MM.1S (cell line): ENCODE measurements at regions not wholly inside any gene's neighbourhood (a gene's known extent, or its start where the extent isn't known, plus 50 kb on each side); places are given as distances from the start of the nearest gene placed in this dataset.

ENCODE experiments used
- DNase-seq: peaks from one replicate; pipeline ENCODE4 v3.0.0-alpha.2; 2015
- H2AFZ ChIP-seq: fragments of 300-600 bp; sonication (generic); 2 replicates; pipeline ENCODE4 v1.6.0; 2016; ENCODE audit warnings: antibody characterized with exemption, low read length
- H3F3A ChIP-seq: fragments of 300-600 bp; sonication (generic); 2 replicates; pipeline ENCODE4 v1.6.1; 2016; ENCODE audit warnings: mild to moderate bottlenecking, antibody characterized with exemption, low read length, moderate library complexity, mixed read lengths; ENCODE audit not compliant: insufficient read depth
- H3K27ac ChIP-seq: fragments of 300-600 bp; sonication (generic); 2 replicates; pipeline ENCODE4 v1.5.1; 2016; ENCODE audit warnings: mild to moderate bottlenecking, low read length
- H3K27me3 ChIP-seq: fragments of 300-600 bp; sonication (generic); replicated peaks from 2 replicates; pipeline ENCODE4 v1.6.0; 2016; ENCODE audit warnings: low read length; ENCODE audit not compliant: insufficient read depth
- H3K36me3 ChIP-seq: fragments of 300-600 bp; sonication (generic); replicated peaks from 2 replicates; pipeline ENCODE4 v1.6.1; 2016; ENCODE audit warnings: mild to moderate bottlenecking, low read length, mixed read lengths; ENCODE audit not compliant: insufficient read depth
- H3K4me1 ChIP-seq: fragments of 300-600 bp; sonication (generic); 2 replicates; pipeline ENCODE4 v1.6.1; 2016; ENCODE audit warnings: low read length, mixed read lengths
- H3K4me2 ChIP-seq: fragments of 300-600 bp; sonication (generic); 2 replicates; pipeline ENCODE4 v1.6.0; 2016; ENCODE audit warnings: low read depth, low read length
- H3K4me3 ChIP-seq: fragments of 300-600 bp; sonication (generic); 2 replicates; pipeline ENCODE4 v1.5.1; 2016; ENCODE audit warnings: low read length, mixed read lengths
- H3K79me2 ChIP-seq: fragments of 300-600 bp; sonication (generic); 2 replicates; pipeline ENCODE4 v1.6.1; 2016; ENCODE audit warnings: mixed run types, low read length, mixed read lengths
- H3K9ac ChIP-seq: fragments of 300-600 bp; sonication (generic); 2 replicates; pipeline ENCODE4 v1.6.1; 2016; ENCODE audit warnings: low read length, mixed read lengths
- H3K9me2 ChIP-seq: fragments of 300-600 bp; sonication (generic); replicated peaks from 2 replicates; pipeline ENCODE4 v1.6.1; 2016; ENCODE audit warnings: mild to moderate bottlenecking, low read length, mixed read lengths; ENCODE audit not compliant: insufficient read depth
- H3K9me3 ChIP-seq: fragments of 300-600 bp; sonication (generic); replicated peaks from 2 replicates; pipeline ENCODE4 v1.6.1; 2016; ENCODE audit warnings: mild to moderate bottlenecking, low read length, mixed read lengths; ENCODE audit not compliant: insufficient read depth
- H4K20me1 ChIP-seq: fragments of 300-600 bp; sonication (generic); 2 replicates; pipeline ENCODE4 v1.6.1; 2016; ENCODE audit warnings: mild to moderate bottlenecking, low read length, moderate library complexity, mixed read lengths; ENCODE audit not compliant: insufficient read depth
- CTCF ChIP-seq: fragments of 300-600 bp; sonication (generic); IDR thresholded peaks from 2 replicates; pipeline ENCODE4 v1.5.1; 2016; ENCODE audit warnings: antibody characterized with exemption, low read length, mixed read lengths
- EZH2 ChIP-seq: fragments of 300-600 bp; sonication (generic); optimal IDR thresholded peaks from 2 replicates; pipeline ENCODE3; 2017; ENCODE audit warnings: low read depth, mild to moderate bottlenecking, antibody characterized with exemption, low read length, mixed read lengths
- EZH2phosphoT487 ChIP-seq: fragments of 300-600 bp; sonication (generic); IDR thresholded peaks from 2 replicates; pipeline ENCODE4 v1.6.1; 2018; ENCODE audit warnings: antibody characterized with exemption, low read length

DNA sequence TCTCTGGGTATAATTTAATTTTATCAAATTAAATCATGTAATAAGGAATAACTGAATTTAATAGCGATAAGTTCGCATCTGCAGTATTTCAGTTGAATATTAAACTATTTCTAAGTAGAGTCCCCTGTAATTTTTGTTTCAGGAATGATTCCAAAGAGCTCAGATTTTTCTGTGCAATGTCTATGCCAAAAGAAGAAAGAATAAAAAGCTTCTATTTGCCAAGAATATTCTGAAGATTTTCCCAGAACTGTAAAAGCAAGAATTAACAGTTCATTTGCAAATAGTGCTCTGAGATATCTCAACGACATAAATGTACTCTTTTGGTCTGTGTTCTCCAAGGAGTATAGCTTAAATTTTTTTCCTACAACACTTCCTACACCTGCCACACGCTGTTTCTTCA, 1242.8 kb upstream of the DIAPH2 start:
- Histone ChIP-seq H4K20me1 (no peaks in the 10 kb centered on the region), H3K27me3 (no peaks in the 10 kb centered on the region), H3K79me2 (no peaks in the 10 kb centered on the region), H3K27ac (no peak overlapping the region), H3K36me3 (no peaks in the 10 kb centered on the region), H2AFZ (no peak overlapping the region), H3K4me1 (no peaks in the 10 kb centered on the region), H3K9me2 (no peaks in the 10 kb centered on the region), H3K4me3 (no peak overlapping the region), H3K4me2 (no peak overlapping the region), H3K9ac (no peak overlapping the region), H3F3A (no peaks in the 10 kb centered on the region), H3K9me3 (no peaks in the 10 kb centered on the region)
- no peak for TF ChIP-seq EZH2phosphoT487
- TF ChIP-seq EZH2, result no peak
- no peak for TF ChIP-seq CTCF
- DNase-seq, result no peak

DNA sequence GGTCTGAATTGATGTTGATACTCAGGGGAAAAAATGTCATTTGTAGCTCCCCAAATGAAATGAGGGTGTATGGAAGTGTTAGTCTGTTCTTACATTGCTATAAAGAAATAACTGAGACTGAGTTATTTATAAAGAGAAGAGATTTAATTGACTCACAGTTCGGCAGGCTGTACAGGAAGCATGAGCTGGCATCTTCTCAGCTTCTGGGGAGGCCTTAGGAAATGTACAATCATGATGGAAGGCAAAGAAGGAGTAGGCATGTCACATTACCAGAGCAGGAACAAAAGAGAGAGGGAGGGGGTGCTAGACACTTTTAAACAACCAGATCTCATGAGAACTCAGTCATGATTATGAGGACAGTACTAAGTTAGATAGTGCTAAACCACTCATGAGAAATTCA, 1199.9 kb upstream of the DIAPH2 start:
- Histone ChIP-seq H3K4me3 (no peak overlapping the region), H3K27me3 (no peaks in the 10 kb centered on the region), H3K36me3 (no peaks in the 10 kb centered on the region), H3K4me1 (no peaks in the 10 kb centered on the region), H3K4me2 (no peak overlapping the region), H3K27ac (no peak overlapping the region), H3K9me2 (no peaks in the 10 kb centered on the region), H3K9me3 (no peaks in the 10 kb centered on the region), H4K20me1 (no peaks in the 10 kb centered on the region), H3F3A (no peaks in the 10 kb centered on the region), H2AFZ (no peak overlapping the region), H3K79me2 (no peaks in the 10 kb centered on the region), H3K9ac (no peak overlapping the region)
- no peak for TF ChIP-seq EZH2phosphoT487
- no peak for TF ChIP-seq CTCF
- TF ChIP-seq EZH2, result no peak
- no peak for DNase-seq

GRCh38 chrX:95505721-95506120, 1178.9 kb upstream of the DIAPH2 start:
- Histone ChIP-seq H3F3A (no peaks in the 10 kb centered on the region), H2AFZ (no peak overlapping the region), H3K79me2 (no peaks in the 10 kb centered on the region), H3K27me3 (no peaks in the 10 kb centered on the region), H3K4me2 (no peak overlapping the region), H3K36me3 (no peaks in the 10 kb centered on the region), H4K20me1 (no peaks in the 10 kb centered on the region), H3K4me3 (no peak overlapping the region), H3K27ac (no peak overlapping the region), H3K9ac (no peak overlapping the region), H3K9me2 (no peaks in the 10 kb centered on the region), H3K4me1 (peaks cover 5% of the 10 kb centered on the region; the same call in 1 of the 2 replicates), H3K9me3 (no peaks in the 10 kb centered on the region)
- DNase-seq, result peak; percentile 59
- TF ChIP-seq CTCF (peak; percentile 81), EZH2 (no peak), EZH2phosphoT487 (no peak)
